Gastrocnemius medialis (tissue), 4 donors: ENCODE measurements at regions not wholly inside any gene's neighbourhood (a gene's known extent, or its start where the extent isn't known, plus 50 kb on each side); places are given as distances from the start of the nearest gene placed in this dataset.

Experiments used
- ATAC-seq, 2 donors: fragments of 150-250 bp; one replicate each; pipeline ENCODE4 v1.9.1; 2016
- DNase-seq, 2 donors: peaks; one replicate each; pipeline ENCODE4 v3.0.0-alpha.2; 2019
- H3K27ac ChIP-seq, 4 donors: fragments of 200-600 bp; sonication (generic); 1 replicate in 1 of 4; 2 replicates in 3 of 4; pipeline ENCODE4 v1.5.1; 2016 to 2018; ENCODE audit warnings: mild to moderate bottlenecking in 2 of 4, moderate library complexity in 1 of 4
- H3K27me3 ChIP-seq, 3 donors: fragments of 200-600 bp; sonication (generic) in 2 of 3; 1 replicate in 1 of 3; 2 replicates in 2 of 3; pipeline versions ENCODE4 v1.5.1 to v1.6.0; 2016 to 2019; ENCODE audit warnings: mild to moderate bottlenecking in 1 of 3, moderate library complexity in 1 of 3
- H3K36me3 ChIP-seq, 2 donors: fragments of 200-600 bp; sonication (generic) in 1 of 2; one replicate each; pipeline ENCODE4 v1.5.1; 2017 to 2018
- H3K4me1 ChIP-seq, 2 donors: fragments of 200-600 bp; sonication (generic) in 1 of 2; one replicate each; pipeline ENCODE4 v1.5.1; 2016 to 2017; ENCODE audit warnings: mild to moderate bottlenecking in 2 of 2
- H3K4me3 ChIP-seq, 4 donors: fragments of 200-600 bp; sonication (generic) in 3 of 4; 1 replicate in 1 of 4; 2 replicates in 3 of 4; pipeline ENCODE4 v1.5.1; 2016 to 2019; ENCODE audit warnings: mild to moderate bottlenecking in 2 of 4
- H3K9me3 ChIP-seq, 3 donors: fragments of 200-600 bp; sonication (generic) in 2 of 3; 1 replicate in 1 of 3; 2 replicates in 2 of 3; pipeline ENCODE4 v1.5.1; 2016 to 2019
- POLR2A ChIP-seq, 2 donors: fragments of 450-650 bp; IDR thresholded peaks; one replicate each; pipeline ENCODE4 v1.6.1; 2017; ENCODE audit warnings: antibody characterized with exemption in 2 of 2, mild to moderate bottlenecking in 2 of 2, moderate library complexity in 2 of 2
- in situ Hi-C, 4 donors: fragments of 200-750 bp; cut with MboI; loops; one replicate each; pipeline versions ENCODE4 v1.15.0 to v1.8.0; 2017; ENCODE audit warnings: low sequenced_read_pairs in 4 of 4
- intact Hi-C: fragments of 100-400 bp; cut with DNase I; formaldehyde crosslinking; loops from one replicate; pipeline ENCODE4 v1.15.1; 2023; ENCODE audit warnings: low total_unique reads
- TF ChIP-seq, protein P1 (sequence below), 5 experiments: fragments of 450-650 bp in 3 of 5; fragments of 200-600 bp in 2 of 5; sonication (generic) in 2 of 5; IDR thresholded peaks in 4 of 5; conservative IDR thresholded peaks in 1 of 5; 1 replicate in 4 of 5; 2 replicates in 1 of 5; pipeline ENCODE4 v1.5.1; 2016 to 2019; ENCODE audit warnings: antibody characterized with exemption in 5 of 5, mild to moderate bottlenecking in 3 of 5, moderate library complexity in 3 of 5

DNA sequence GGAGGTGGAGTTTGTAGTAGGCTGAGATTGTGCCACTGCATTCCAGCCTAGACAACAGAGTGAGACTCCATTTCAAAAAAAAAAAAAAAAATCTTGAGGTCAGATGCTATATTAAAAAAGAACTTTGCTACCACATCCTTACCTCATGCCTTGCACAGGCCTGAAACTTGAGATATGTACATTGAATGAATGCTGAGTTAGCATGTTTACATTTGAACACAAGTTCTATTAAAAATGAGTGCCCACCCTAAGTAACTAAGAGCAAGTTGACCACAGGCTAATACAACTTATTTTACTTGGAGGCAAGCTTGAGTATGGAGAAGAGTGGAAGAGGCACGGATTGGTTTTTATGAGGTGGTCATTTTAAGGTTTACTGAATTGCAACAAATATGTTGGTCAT lies 276.6 kb upstream of the GATB start:
- no peaks in the 10 kb centered on the region for H3K9me3 ChIP-seq
- ATAC-seq (no peak), DNase-seq (no peak)
- H3K27ac ChIP-seq, result peak overlapping the region; percentile 58 to 84 (median 80)
- no peak overlapping the region for H3K4me3 ChIP-seq
- H3K4me1 ChIP-seq, result peaks cover 16 to 25% of the 10 kb centered on the region in 2 donors
- intact Hi-C loops, result loop anchor here (5.0 kb wide), 2 partner anchors 75 to 345 kb away; no protein-coding TSS in a partner anchor
- in situ Hi-C loops, result no loop called here
- TF ChIP-seq POLR2A (IDR thresholded peaks at IDR 0.05), result no peak
- TF ChIP-seq, protein P1, sequence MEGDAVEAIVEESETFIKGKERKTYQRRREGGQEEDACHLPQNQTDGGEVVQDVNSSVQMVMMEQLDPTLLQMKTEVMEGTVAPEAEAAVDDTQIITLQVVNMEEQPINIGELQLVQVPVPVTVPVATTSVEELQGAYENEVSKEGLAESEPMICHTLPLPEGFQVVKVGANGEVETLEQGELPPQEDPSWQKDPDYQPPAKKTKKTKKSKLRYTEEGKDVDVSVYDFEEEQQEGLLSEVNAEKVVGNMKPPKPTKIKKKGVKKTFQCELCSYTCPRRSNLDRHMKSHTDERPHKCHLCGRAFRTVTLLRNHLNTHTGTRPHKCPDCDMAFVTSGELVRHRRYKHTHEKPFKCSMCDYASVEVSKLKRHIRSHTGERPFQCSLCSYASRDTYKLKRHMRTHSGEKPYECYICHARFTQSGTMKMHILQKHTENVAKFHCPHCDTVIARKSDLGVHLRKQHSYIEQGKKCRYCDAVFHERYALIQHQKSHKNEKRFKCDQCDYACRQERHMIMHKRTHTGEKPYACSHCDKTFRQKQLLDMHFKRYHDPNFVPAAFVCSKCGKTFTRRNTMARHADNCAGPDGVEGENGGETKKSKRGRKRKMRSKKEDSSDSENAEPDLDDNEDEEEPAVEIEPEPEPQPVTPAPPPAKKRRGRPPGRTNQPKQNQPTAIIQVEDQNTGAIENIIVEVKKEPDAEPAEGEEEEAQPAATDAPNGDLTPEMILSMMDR (IDR thresholded peaks at IDR 0.05 in 4 of 5, conservative IDR thresholded peaks at IDR 0.05 in 1 of 5), result no peak
- no peaks in the 10 kb centered on the region for H3K27me3 ChIP-seq
- no peaks in the 10 kb centered on the region for H3K36me3 ChIP-seq

DNA sequence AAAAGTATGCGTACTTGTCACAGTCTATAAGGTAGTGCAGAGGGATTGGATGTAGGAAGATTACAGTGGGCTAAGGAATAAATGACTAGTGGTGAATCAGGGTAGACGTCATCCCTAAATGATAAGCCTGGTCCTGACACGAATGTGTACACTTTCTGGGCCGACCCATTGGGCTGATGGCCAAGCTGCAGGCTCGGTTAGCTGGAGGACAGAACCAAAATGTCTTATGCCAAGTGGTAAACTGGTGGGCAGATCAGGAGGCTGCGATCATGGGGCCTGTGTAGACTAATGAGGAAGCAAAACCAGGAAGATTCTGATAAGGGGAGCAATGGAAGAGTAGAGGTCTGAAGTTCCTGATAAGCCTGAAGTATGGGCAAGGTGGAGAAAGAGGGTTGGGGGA lies 272.8 kb upstream of the GATB start:
- DNase-seq, result no peak
- no peak for ATAC-seq
- no peaks in the 10 kb centered on the region for H3K36me3 ChIP-seq
- in situ Hi-C loops (no loop called here), intact Hi-C loops (no loop called here)
- H3K27ac ChIP-seq, result no peak overlapping the region
- no peak for TF ChIP-seq POLR2A (IDR thresholded peaks at IDR 0.05)
- TF ChIP-seq, protein P1 (IDR thresholded peaks at IDR 0.05 in 4 of 5, conservative IDR thresholded peaks at IDR 0.05 in 1 of 5), result no peak
- H3K4me3 ChIP-seq, result no peak overlapping the region
- H3K9me3 ChIP-seq, result no peaks in the 10 kb centered on the region
- H3K27me3 ChIP-seq, result no peaks in the 10 kb centered on the region
- H3K4me1 ChIP-seq, result peaks cover 11 to 22% of the 10 kb centered on the region in 2 donors

DNA sequence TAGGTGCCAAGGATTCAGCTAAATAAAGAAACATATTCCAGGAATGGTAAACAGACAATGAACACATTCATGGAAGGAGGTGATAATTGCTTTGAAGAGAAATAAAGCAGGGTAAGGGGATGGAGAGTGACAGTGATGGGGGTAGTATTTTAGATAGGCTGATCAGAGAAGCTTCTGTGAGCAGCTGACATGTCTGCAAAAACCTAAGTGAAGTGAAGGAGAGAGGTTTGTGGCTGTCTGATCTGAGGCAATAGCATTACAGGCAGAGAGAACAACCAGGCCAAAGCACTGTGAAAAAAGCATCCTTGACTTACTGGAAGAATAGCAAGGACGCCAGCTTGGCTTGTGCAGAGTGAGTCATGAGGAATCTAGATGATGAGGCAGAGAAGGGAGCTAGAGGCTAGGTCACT lies 271.9 kb upstream of the GATB start:
- DNase-seq (peak; percentile 11 to 19), ATAC-seq (peak; percentile 68 to 84)
- TF ChIP-seq, protein P1 (IDR thresholded peaks at IDR 0.05 in 4 of 5, conservative IDR thresholded peaks at IDR 0.05 in 1 of 5), result no peak
- no peak for TF ChIP-seq POLR2A (IDR thresholded peaks at IDR 0.05)
- H3K4me1 ChIP-seq, result peaks cover 5 to 13% of the 10 kb centered on the region in 2 donors
- peak overlapping the region in 2 of 4 donors; percentile 29 to 42 for H3K27ac ChIP-seq
- no peak overlapping the region for H3K4me3 ChIP-seq
- no peaks in the 10 kb centered on the region for H3K27me3 ChIP-seq
- H3K9me3 ChIP-seq, result no peaks in the 10 kb centered on the region
- in situ Hi-C loops (no loop called here), intact Hi-C loops (no loop called here)
- no peaks in the 10 kb centered on the region for H3K36me3 ChIP-seq

DNA sequence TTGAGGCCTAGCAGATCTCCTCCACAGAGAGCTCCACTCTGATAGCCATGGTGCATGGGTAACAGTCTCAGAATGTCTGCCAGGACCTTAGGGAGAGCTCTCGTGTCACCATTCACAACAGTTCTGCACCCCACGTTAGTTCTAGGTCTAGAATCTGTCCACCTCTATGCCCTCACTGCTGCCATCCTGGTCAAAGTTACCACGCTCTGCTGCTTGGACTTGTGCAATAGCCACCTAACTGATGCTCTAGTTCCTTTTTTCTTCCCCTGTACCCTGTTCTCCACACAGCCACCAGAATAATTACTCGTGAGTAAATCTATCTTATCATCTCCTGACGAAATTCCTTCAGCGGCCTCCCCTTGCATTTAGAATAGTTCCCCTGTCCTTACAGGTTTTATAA lies 268.8 kb upstream of the GATB start:
- ATAC-seq (no peak), DNase-seq (no peak)
- Histone ChIP-seq H3K9me3 (no peaks in the 10 kb centered on the region), H3K4me3 (no peak overlapping the region), H3K27ac (no peak overlapping the region), H3K4me1 (peaks cover 0 to 4% of the 10 kb centered on the region in 2 donors), H3K27me3 (no peaks in the 10 kb centered on the region), H3K36me3 (no peaks in the 10 kb centered on the region)
- in situ Hi-C loops, result no loop called here
- intact Hi-C loops, result no loop called here
- no peak for TF ChIP-seq POLR2A (IDR thresholded peaks at IDR 0.05)
- TF ChIP-seq, protein P1 (IDR thresholded peaks at IDR 0.05 in 4 of 5, conservative IDR thresholded peaks at IDR 0.05 in 1 of 5), result no peak

DNA sequence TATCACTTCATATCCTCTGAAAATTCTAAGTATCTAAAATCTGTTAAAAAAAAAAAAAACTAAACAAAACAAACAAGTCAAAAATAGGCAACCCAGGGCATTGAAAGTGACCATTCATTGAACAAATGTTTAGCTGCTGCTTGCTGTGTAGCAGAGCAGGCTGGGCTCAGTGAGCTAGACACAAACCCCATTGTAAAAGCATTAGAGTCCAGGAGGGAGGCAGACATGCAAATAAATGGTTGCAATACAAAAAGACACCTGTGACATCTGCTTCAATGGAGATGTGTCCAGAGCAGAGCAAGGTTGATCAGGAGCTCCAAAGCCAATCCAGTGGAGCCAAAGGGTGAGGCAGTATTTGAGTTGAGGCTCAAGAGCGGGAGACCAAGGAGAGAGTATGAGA lies 267.3 kb upstream of the GATB start:
- Histone ChIP-seq H3K36me3 (no peaks in the 10 kb centered on the region), H3K27ac (no peak overlapping the region), H3K4me1 (peaks cover 0 to 3% of the 10 kb centered on the region in 2 donors), H3K4me3 (no peak overlapping the region), H3K9me3 (no peaks in the 10 kb centered on the region), H3K27me3 (no peaks in the 10 kb centered on the region)
- in situ Hi-C loops (no loop called here), intact Hi-C loops (no loop called here)
- DNase-seq (no peak), ATAC-seq (no peak)
- TF ChIP-seq, protein P1 (IDR thresholded peaks at IDR 0.05 in 4 of 5, conservative IDR thresholded peaks at IDR 0.05 in 1 of 5), result no peak
- TF ChIP-seq POLR2A (IDR thresholded peaks at IDR 0.05), result no peak
